Ishikawa (cell line): ENCODE measurements at regions not wholly inside any gene's neighbourhood (a gene's known extent, or its start where the extent isn't known, plus 50 kb on each side); places are given as distances from the start of the nearest gene placed in this dataset.

Source experiments
- CEBPB ChIP-seq: IDR thresholded peaks from 2 replicates; pipeline ENCODE4 v1.6.1; 2012
- TAF1 ChIP-seq: IDR thresholded peaks from 2 replicates; pipeline ENCODE4 v1.6.1; 2012; ENCODE audit warnings: low read depth, mild to moderate bottlenecking
- YY1 ChIP-seq: IDR thresholded peaks from 2 replicates; pipeline ENCODE4 v1.6.1; 2012; ENCODE audit warnings: low read depth
- TF ChIP-seq, protein P1 (sequence below): IDR thresholded peaks from 2 replicates; pipeline ENCODE4 v1.6.1; 2012

GRCh38 chr2:155844461-155844860, 488.1 kb downstream of the NR4A2 start:
- TF ChIP-seq YY1 (no peak), TAF1 (no peak), CEBPB (no peak)
- TF ChIP-seq, protein P1, sequence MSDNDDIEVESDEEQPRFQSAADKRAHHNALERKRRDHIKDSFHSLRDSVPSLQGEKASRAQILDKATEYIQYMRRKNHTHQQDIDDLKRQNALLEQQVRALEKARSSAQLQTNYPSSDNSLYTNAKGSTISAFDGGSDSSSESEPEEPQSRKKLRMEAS: no peak
